WTC11 (cell line): ENCODE measurements at regions not wholly inside any gene's neighbourhood (a gene's known extent, or its start where the extent isn't known, plus 50 kb on each side); places are given as distances from the start of the nearest gene placed in this dataset.
A peak's percentile ranks its signal among the peaks of the same experiment; 100 is the strongest.

Source experiments
- ATAC-seq: fragments of 200-7000 bp; cut with Tn5 transposase; 2 replicates; pipeline ENCODE4 v1.10.0; 2021; ENCODE audit warnings: mild to moderate bottlenecking, moderate library complexity
- CTCF ChIA-PET: fragments of 300-600 bp; sonication (Branson Sonifier 250); formaldehyde crosslinking; loops from one replicate; lab custom pipeline; 2021; ENCODE audit warnings: antibody characterized with exemption; lab: Charles Lee
- POLR2A ChIA-PET: fragments of 350-600 bp; sonication (Branson Sonifier 250); formaldehyde crosslinking; loops from one replicate; lab custom pipeline; 2021; ENCODE audit warnings: antibody characterized with exemption; lab: Charles Lee
- DNase-seq: peaks from one replicate; pipeline ENCODE4 v3.0.0; 2021; ENCODE audit warnings: low spot score
- H3K27ac Mint-ChIP-seq: 2 replicates; pipeline ENCODE4 v1.8.0; 2021; ENCODE audit warnings: mixed read lengths
- H3K27me3 Mint-ChIP-seq: 2 replicates; pipeline ENCODE4 v1.8.0; 2021; ENCODE audit warnings: low read depth, mild to moderate bottlenecking, moderate library complexity, mixed read lengths
- H3K36me3 Mint-ChIP-seq: 2 replicates; pipeline ENCODE4 v1.8.0; 2021; ENCODE audit warnings: mixed read lengths
- H3K4me1 Mint-ChIP-seq: 2 replicates; pipeline ENCODE4 v1.8.0; 2022; ENCODE audit warnings: mixed read lengths
- H3K4me3 Mint-ChIP-seq: 2 replicates; pipeline ENCODE4 v1.8.0; 2021; ENCODE audit warnings: mild to moderate bottlenecking, moderate library complexity, mixed read lengths
- H3K9me3 Mint-ChIP-seq: 2 replicates; pipeline ENCODE4 v1.8.0; 2021; ENCODE audit warnings: mixed read lengths
- ARID4B ChIP-seq: sonication (generic); formaldehyde crosslinking; IDR thresholded peaks from 2 replicates; pipeline ENCODE4 v1.8.0; 2023; ENCODE audit warnings: missing genetic modification reagents, mild to moderate bottlenecking, borderline replicate concordance
- E2F4 ChIP-seq: sonication (generic); formaldehyde crosslinking; IDR thresholded peaks from 2 replicates; pipeline ENCODE4 v1.8.1; 2022; ENCODE audit warnings: low read depth, mild to moderate bottlenecking, moderate library complexity, missing genetic modification reagents, borderline replicate concordance
- EMX1 ChIP-seq: fragments of 250-450 bp; sonication (Bioruptor Pico); IDR thresholded peaks from 2 replicates; pipeline ENCODE4 v1.8.0; 2021; ENCODE audit warnings: mild to moderate bottlenecking
- ESRRA ChIP-seq: sonication (generic); formaldehyde crosslinking; IDR thresholded peaks from 2 replicates; pipeline ENCODE4 v1.8.1; 2022; ENCODE audit warnings: mild to moderate bottlenecking, missing genetic modification reagents, borderline replicate concordance
- ETV6 ChIP-seq: sonication (generic); formaldehyde crosslinking; IDR thresholded peaks from 2 replicates; pipeline ENCODE4 v1.8.1; 2022; ENCODE audit warnings: mild to moderate bottlenecking, missing genetic modification reagents
- FOXJ3 ChIP-seq: sonication (generic); formaldehyde crosslinking; IDR thresholded peaks from 2 replicates; pipeline ENCODE4 v1.9.0; 2021; ENCODE audit warnings: missing genetic modification reagents, mild to moderate bottlenecking, borderline replicate concordance
- FOXK1 ChIP-seq: sonication (generic); formaldehyde crosslinking; IDR thresholded peaks from 2 replicates; pipeline ENCODE4 v1.8.0; 2022; ENCODE audit warnings: mild to moderate bottlenecking, moderate library complexity, missing genetic modification reagents
- JUN ChIP-seq: sonication (generic); formaldehyde crosslinking; IDR thresholded peaks from 2 replicates; pipeline ENCODE4 v1.8.0; 2023; ENCODE audit warnings: mild to moderate bottlenecking, missing genetic modification reagents
- NR2C2 ChIP-seq: sonication (generic); formaldehyde crosslinking; IDR thresholded peaks from 2 replicates; pipeline ENCODE4 v1.8.0; 2022; ENCODE audit warnings: mild to moderate bottlenecking, missing genetic modification reagents
- OVOL2 ChIP-seq: fragments of 250-450 bp; sonication (Bioruptor Pico); IDR thresholded peaks from 2 replicates; pipeline ENCODE4 v1.9.0; 2021; ENCODE audit warnings: mild to moderate bottlenecking, borderline replicate concordance
- RORB ChIP-seq: fragments of 250-450 bp; sonication (Bioruptor Pico); IDR thresholded peaks from 2 replicates; pipeline ENCODE4 v1.9.0; 2021; ENCODE audit warnings: mild to moderate bottlenecking
- SMAD3 ChIP-seq: sonication (generic); formaldehyde crosslinking; IDR thresholded peaks from 2 replicates; pipeline ENCODE4 v1.8.0; 2022; ENCODE audit warnings: missing genetic modification reagents, mild to moderate bottlenecking, borderline replicate concordance
- TP53 ChIP-seq: sonication (generic); formaldehyde crosslinking; IDR thresholded peaks from 2 replicates; pipeline ENCODE4 v1.8.1; 2023; ENCODE audit warnings: mild to moderate bottlenecking, missing genetic modification reagents
- ZBTB21 ChIP-seq: sonication (generic); formaldehyde crosslinking; IDR thresholded peaks from 2 replicates; pipeline ENCODE4 v1.8.1; 2023; ENCODE audit warnings: mild to moderate bottlenecking, missing genetic modification reagents, borderline replicate concordance
- ZNF121 ChIP-seq: sonication (generic); formaldehyde crosslinking; IDR thresholded peaks from 2 replicates; pipeline ENCODE4 v1.8.0; 2023; ENCODE audit warnings: missing genetic modification reagents
- ZNF138 ChIP-seq: sonication (generic); formaldehyde crosslinking; conservative IDR thresholded peaks from 2 replicates; pipeline ENCODE4 v1.8.1; 2022; ENCODE audit warnings: mild to moderate bottlenecking, moderate library complexity, missing genetic modification reagents
- ZNF232 ChIP-seq: sonication (generic); formaldehyde crosslinking; IDR thresholded peaks from 2 replicates; pipeline ENCODE4 v1.8.0; 2022; ENCODE audit warnings: mild to moderate bottlenecking, missing genetic modification reagents
- ZNF281 ChIP-seq: sonication (generic); formaldehyde crosslinking; IDR thresholded peaks from 2 replicates; pipeline ENCODE4 v1.8.0; 2023; ENCODE audit warnings: mild to moderate bottlenecking, missing genetic modification reagents
- ZNF423 ChIP-seq: fragments of 250-450 bp; sonication (Bioruptor Pico); IDR thresholded peaks from 2 replicates; pipeline ENCODE4 v2.1.2; 2022; ENCODE audit warnings: mild to moderate bottlenecking, moderate library complexity
- TF ChIP-seq, protein P1 (sequence below): fragments of 250-450 bp; sonication (Bioruptor Pico); IDR thresholded peaks from 2 replicates; pipeline ENCODE4 v1.8.0; 2021; ENCODE audit warnings: mild to moderate bottlenecking

DNA sequence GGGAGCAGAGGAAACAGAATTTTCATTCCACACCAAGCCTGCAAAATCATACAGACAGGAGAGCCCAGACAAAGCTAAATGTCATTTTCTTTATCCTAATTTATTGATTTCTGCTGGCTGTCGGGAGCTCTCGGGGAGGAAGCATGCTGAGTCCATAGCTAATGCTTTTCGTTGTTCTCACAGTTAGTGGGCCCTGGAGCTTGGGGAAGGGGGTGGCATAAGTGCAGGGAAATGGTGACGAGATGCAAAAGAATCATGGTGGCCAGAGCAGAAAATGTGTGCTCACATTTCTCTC is 202.4 kb downstream of the TOMM20 start:
- TF ChIP-seq ZNF423: 0 out of 2 replicates have a peak, but pooled peaks have one; percentile 29
- TF ChIP-seq ETV6 (CRISPR knock-in tag): no peak
- Mint-ChIP-seq H3K36me3 (no peaks in the 10 kb centered on the region), H3K4me3 (no peak overlapping the region), H3K27ac (peak overlapping the region; percentile 76; the same call in 1 of the 2 replicates), H3K9me3 (peaks cover 6% of the 10 kb centered on the region; the same call in 1 of the 2 replicates), H3K4me1 (peaks cover 38% of the 10 kb centered on the region), H3K27me3 (peaks cover 6% of the 10 kb centered on the region)
- ChIA-PET POLR2A (interaction anchor here (0.7 kb wide), 1 partner anchor 9 kb away, joined by 3 read pairs; no protein-coding TSS in a partner anchor), CTCF (interaction anchor here (0.6 to 1.5 kb wide), 3 partner anchors 13 to 344 kb away, joined by 3 read pairs; no protein-coding TSS in a partner anchor)
- DNase-seq (no peak), ATAC-seq (peak; percentile 38; the same call in 1 of the 2 replicates)

DNA sequence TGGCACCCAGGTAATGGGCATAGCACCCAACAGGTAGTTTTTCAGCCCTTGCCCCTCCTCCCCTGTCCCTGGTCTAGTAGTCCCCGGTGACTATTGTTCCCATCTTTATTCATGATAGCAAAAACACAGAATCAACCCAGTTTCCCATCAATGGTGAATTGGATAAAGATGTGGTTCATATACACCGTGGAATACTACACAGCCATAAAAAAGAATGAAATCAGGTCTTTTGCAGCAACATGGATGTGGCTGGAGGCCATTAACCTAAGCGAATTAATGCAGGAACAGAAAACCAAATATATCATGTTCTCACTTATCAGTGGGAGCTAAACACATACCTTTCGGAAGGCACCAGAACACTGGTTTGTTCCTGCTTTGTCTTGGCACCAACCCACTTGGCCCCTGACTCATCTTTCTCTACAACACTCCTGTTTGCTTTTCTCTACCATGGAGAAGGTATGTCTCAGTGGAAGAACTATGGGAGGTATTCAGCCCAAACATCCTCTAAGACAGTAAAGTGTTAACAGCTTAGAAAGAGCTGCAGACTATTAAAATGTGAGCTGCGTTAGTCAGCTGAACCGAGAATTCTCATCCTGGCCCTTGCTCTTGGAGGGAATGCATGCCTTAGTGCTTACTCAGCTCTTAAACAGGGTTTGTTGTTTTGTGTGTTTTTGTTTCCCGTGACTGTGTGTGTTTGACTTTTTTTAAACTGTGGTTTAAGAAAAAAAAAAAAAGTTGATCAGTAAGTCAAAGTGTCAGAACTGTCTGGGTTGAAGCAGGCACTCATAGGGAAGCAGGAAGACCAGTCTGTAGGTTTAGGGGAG is 203.0 kb downstream of the TOMM20 start:
- POLR2A ChIA-PET: interaction anchor here (0.7 kb wide), 1 partner anchor 8 kb away, joined by 3 read pairs; no protein-coding TSS in a partner anchor
- H3K4me3 Mint-ChIP-seq: no peak overlapping the region
- TF ChIP-seq RORB (no peak), FOXJ3 (CRISPR knock-in tag) (no peak), TP53 (no peak), NR2C2 (no peak), ETV6 (CRISPR knock-in tag) (no peak), ZBTB21 (CRISPR knock-in tag) (no peak), OVOL2 (CRISPR knock-in tag) (no peak), FOXK1 (CRISPR knock-in tag) (no peak), ZNF281 (CRISPR knock-in tag) (no peak), ZNF121 (CRISPR knock-in tag) (no peak), ZNF138 (no peak), SMAD3 (CRISPR knock-in tag) (no peak), ZNF232 (CRISPR knock-in tag) (no peak), ARID4B (CRISPR knock-in tag) (no peak), E2F4 (CRISPR knock-in tag) (no peak), JUN (no peak), ESRRA (no peak), EMX1 (CRISPR knock-in tag) (no peak)
- TF ChIP-seq, protein P1, sequence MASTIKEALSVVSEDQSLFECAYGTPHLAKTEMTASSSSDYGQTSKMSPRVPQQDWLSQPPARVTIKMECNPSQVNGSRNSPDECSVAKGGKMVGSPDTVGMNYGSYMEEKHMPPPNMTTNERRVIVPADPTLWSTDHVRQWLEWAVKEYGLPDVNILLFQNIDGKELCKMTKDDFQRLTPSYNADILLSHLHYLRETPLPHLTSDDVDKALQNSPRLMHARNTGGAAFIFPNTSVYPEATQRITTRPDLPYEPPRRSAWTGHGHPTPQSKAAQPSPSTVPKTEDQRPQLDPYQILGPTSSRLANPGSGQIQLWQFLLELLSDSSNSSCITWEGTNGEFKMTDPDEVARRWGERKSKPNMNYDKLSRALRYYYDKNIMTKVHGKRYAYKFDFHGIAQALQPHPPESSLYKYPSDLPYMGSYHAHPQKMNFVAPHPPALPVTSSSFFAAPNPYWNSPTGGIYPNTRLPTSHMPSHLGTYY: no peak
- TF ChIP-seq, all 79 proteins: peak for 0
- no peaks in the 10 kb centered on the region for H3K36me3 Mint-ChIP-seq
- ATAC-seq (0 out of 2 replicates have a peak, but pooled peaks have one; percentile 25), DNase-seq (no peak)
- CTCF ChIA-PET: interaction anchor here (0.6 to 1.5 kb wide), 3 partner anchors 14 to 343 kb away, joined by 3 read pairs; no protein-coding TSS in a partner anchor
- peaks cover 39% of the 10 kb centered on the region for H3K4me1 Mint-ChIP-seq
- H3K27ac Mint-ChIP-seq: peak overlapping the region; percentile 76; the same call in 1 of the 2 replicates
- peaks cover 6% of the 10 kb centered on the region; the same call in 1 of the 2 replicates for H3K9me3 Mint-ChIP-seq
- H3K27me3 Mint-ChIP-seq: peaks cover 6% of the 10 kb centered on the region
